Lower leg skin (tissue), 3 donors: ENCODE measurements at regions not wholly inside any gene's neighbourhood (a gene's known extent, or its start where the extent isn't known, plus 50 kb on each side); places are given as distances from the start of the nearest gene placed in this dataset.

Experiments used
- CTCF ChIP-seq, 3 donors: fragments of 450-650 bp; IDR thresholded peaks; one replicate each; pipeline ENCODE4 v1.5.1; 2016; ENCODE audit warnings: antibody characterized with exemption in 3 of 3, mild to moderate bottlenecking in 3 of 3, moderate library complexity in 2 of 3
- POLR2A ChIP-seq, 2 donors: fragments of 450-650 bp; IDR thresholded peaks; one replicate each; pipeline ENCODE4 v1.6.1; 2016 to 2017; ENCODE audit warnings: antibody characterized with exemption in 2 of 2, mild to moderate bottlenecking in 1 of 2, moderate library complexity in 1 of 2

- TF ChIP-seq POLR2A (IDR thresholded peaks at IDR 0.05) (no peak), CTCF (IDR thresholded peaks at IDR 0.05) (no peak)
These were observed 75.2 kb upstream of the ARID1B start for GRCh38 chr6:156701966-156702365.
